HCT116 (cell line): ENCODE measurements at regions not wholly inside any gene's neighbourhood (a gene's known extent, or its start where the extent isn't known, plus 50 kb on each side); places are given as distances from the start of the nearest gene placed in this dataset.
"Not testable (repeated sequence)": the region's sequence is repeated elsewhere in the genome, so short reads cannot be mapped to it uniquely, and the experiment has no call there.

Source experiments
- ATAC-seq: fragments of 200-7000 bp; cut with Tn5 transposase; 2 replicates; pipeline ENCODE4 v1.9.1; 2020; ENCODE audit warnings: mild to moderate bottlenecking, moderate library complexity
- BruUV-seq: library from RNA; stranded (reverse); fragments of 400-500 nt; replicated peaks from 2 replicates; lab custom pipeline; 2021; lab: Mats Ljungman, UMichigan
- CTCF ChIA-PET: fragments of 300-600 bp; sonication (Branson Sonifier 250); formaldehyde crosslinking; loops from one replicate; lab custom pipeline; 2021; ENCODE audit warnings: antibody characterized with exemption; lab: Charles Lee
- POLR2A ChIA-PET: fragments of 300-600, 350-600 bp; sonication (Branson Sonifier 250); formaldehyde crosslinking; loops from one replicate; lab custom pipeline; 2021; ENCODE audit warnings: antibody characterized with exemption; lab: Charles Lee
- RAD21 ChIA-PET, 2 experiments: fragments of 300-600 bp; sonication (Branson Sonifier 250); formaldehyde crosslinking; loops; one replicate each; lab custom pipeline; 2023; ENCODE audit warnings: low total read pairs in 2 of 2; ENCODE audit not compliant: uncharacterized antibody in 2 of 2, unreplicated experiment in 2 of 2, low non-redundant PET in 1 of 2; lab: Charles Lee
- DNase-seq: peaks from one replicate; pipeline ENCODE4 v3.0.0-alpha.2; 2010; ENCODE audit warnings: low read depth, low spot score
- H2AFZ ChIP-seq: fragments of 200-600 bp; shearing (Covaris generic), sonication (generic); 2 replicates; pipeline ENCODE4 v1.6.1; 2017; ENCODE audit warnings: low read depth, mixed run types, mixed read lengths, antibody characterized with exemption, low read length; ENCODE audit not compliant: poor library complexity, severe bottlenecking
- H3K27ac ChIP-seq: 2 replicates; pipeline ENCODE4 v1.5.1; 2012; ENCODE audit warnings: low read depth, low read length
- H3K27me3 ChIP-seq: fragments of 200-600 bp; sonication (generic); 2 replicates; pipeline ENCODE4 v1.6.1; 2016; ENCODE audit warnings: mixed run types, low read length, mixed read lengths; ENCODE audit not compliant: insufficient read depth
- H3K36me3 ChIP-seq, 2 experiments: fragments of 200-500 bp in 1 of 2; fragments of 200-600 bp in 1 of 2; sonication (Bioruptor generic) in 1 of 2; sonication (generic) in 1 of 2; 2 replicates each; pipeline versions ENCODE4 v1.5.1 to v1.6.1; 2014 to 2016; ENCODE audit warnings: low read length in 2 of 2, inconsistent platforms in 1 of 2, mixed read lengths in 1 of 2, mixed run types in 1 of 2; ENCODE audit not compliant: insufficient read depth in 2 of 2, control insufficient read depth in 1 of 2
- H3K4me1 ChIP-seq, 2 experiments: fragments of 200-600 bp in 1 of 2; sonication (generic) in 1 of 2; 2 replicates each; pipeline versions ENCODE4 v1.5.1 to v1.6.1; 2012 to 2017; ENCODE audit warnings: low read length in 2 of 2, inconsistent platforms in 1 of 2, mild to moderate bottlenecking in 1 of 2, mixed read lengths in 1 of 2, mixed run types in 1 of 2, moderate library complexity in 1 of 2; ENCODE audit not compliant: insufficient read depth in 2 of 2, control insufficient read depth in 1 of 2
- H3K4me2 ChIP-seq: fragments of 200-600 bp; sonication (generic); 2 replicates; pipeline ENCODE4 v1.6.1; 2017; ENCODE audit warnings: mixed run types, low read length, mixed read lengths
- H3K4me3 ChIP-seq, 2 experiments: fragments of 200-600 bp in 1 of 2; sonication (generic) in 1 of 2; replicated peaks in 1 of 2; 2 replicates each; pipeline ENCODE4 v1.5.1; 2011 to 2016; ENCODE audit warnings: low read length in 2 of 2, control low read depth in 1 of 2, low read depth in 1 of 2, mild to moderate bottlenecking in 1 of 2, mixed read lengths in 1 of 2, mixed run types in 1 of 2
- H3K79me2 ChIP-seq: fragments of 200-600 bp; sonication (generic); 2 replicates; pipeline ENCODE4 v1.6.1; 2017; ENCODE audit warnings: mild to moderate bottlenecking, mixed run types, low read length, moderate library complexity, mixed read lengths; ENCODE audit not compliant: insufficient read depth
- H3K9ac ChIP-seq: fragments of 200-600 bp; sonication (generic); 2 replicates; pipeline ENCODE4 v1.6.1; 2016; ENCODE audit warnings: low read length, mixed read lengths
- H3K9me2 ChIP-seq: fragments of 200-600 bp; sonication (generic), shearing (Covaris generic); 2 replicates; pipeline ENCODE4 v1.6.1; 2017; ENCODE audit warnings: mixed run types, mild to moderate bottlenecking, moderate library complexity; ENCODE audit not compliant: insufficient read depth
- H3K9me3 ChIP-seq, 2 experiments: fragments of 200-500 bp in 1 of 2; fragments of 200-600 bp in 1 of 2; sonication (Bioruptor generic) in 1 of 2; sonication (generic) in 1 of 2; 2 replicates each; pipeline ENCODE4 v1.6.1; 2014 to 2017; ENCODE audit warnings: low read length in 2 of 2, mixed read lengths in 2 of 2, inconsistent platforms in 1 of 2, low read depth in 1 of 2, mild to moderate bottlenecking in 1 of 2, mixed run types in 1 of 2, moderate library complexity in 1 of 2; ENCODE audit not compliant: control insufficient read depth in 1 of 2, insufficient read depth in 1 of 2
- H4K20me1 ChIP-seq: fragments of 200-600 bp; sonication (generic), shearing (Covaris generic); 2 replicates; pipeline ENCODE4 v1.6.1; 2017; ENCODE audit warnings: mixed run types, mild to moderate bottlenecking, moderate library complexity; ENCODE audit not compliant: insufficient read depth
- EZH2 ChIP-seq: fragments of 200-600 bp; sonication (generic); IDR thresholded peaks from 2 replicates; pipeline ENCODE4 v1.6.1; 2017; ENCODE audit warnings: antibody characterized with exemption, mixed run types
- intact Hi-C: fragments of 100-400 bp; cut with micrococcal nuclease; formaldehyde crosslinking; loops from 2 replicates; pipeline ENCODE4 v1.10.0; 2022
- TF ChIP-seq, protein P1 (sequence below): IDR thresholded peaks from 2 replicates; pipeline ENCODE4 v1.6.1; 2011; ENCODE audit warnings: mild to moderate bottlenecking, low read length, moderate library complexity; ENCODE audit not compliant: insufficient replicate concordance; ENCODE audit errors: extremely low read depth

DNA sequence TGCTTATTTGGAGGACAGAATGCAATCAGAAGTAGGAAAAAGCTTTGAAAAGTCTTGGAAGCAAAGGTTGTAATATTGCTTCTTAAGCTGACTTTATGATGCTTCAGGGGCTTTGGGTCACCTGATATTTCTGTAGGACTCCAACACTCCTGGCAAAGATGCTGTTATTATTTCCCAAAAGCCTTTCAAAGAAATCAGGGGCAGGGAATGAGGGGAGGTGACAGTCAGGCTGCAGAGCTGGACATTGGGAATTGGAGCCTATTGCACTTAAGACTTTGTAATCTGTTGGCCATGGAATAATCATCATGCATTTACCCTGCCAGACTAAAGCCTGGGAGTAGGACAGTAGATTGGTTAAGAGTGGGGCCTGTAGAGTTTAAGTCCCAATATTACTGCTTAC is 168.3 kb upstream of the IL12B start:
- Histone ChIP-seq H3K27ac (no peak overlapping the region), H4K20me1 (no peaks in the 10 kb centered on the region), H3K9me2 (no peaks in the 10 kb centered on the region), H3K4me2 (no peak overlapping the region), H3K79me2 (no peaks in the 10 kb centered on the region), H3K27me3 (no peaks in the 10 kb centered on the region), H3K36me3 (no peaks in the 10 kb centered on the region), H3K4me1 (peaks cover 0 to 3% of the 10 kb centered on the region in 2 experiments; a peak in 1 of 4 replicates), H3K4me3 (no peak overlapping the region), H3K9ac (no peak overlapping the region), H2AFZ (no peak overlapping the region), H3K9me3 (no peaks in the 10 kb centered on the region)
- BruUV-seq, result no TSS peak
- DNase-seq (no peak), ATAC-seq (no peak)
- ChIA-PET RAD21 (no interaction called here), POLR2A (no interaction called here), CTCF (no interaction called here)
- TF ChIP-seq EZH2, result no peak
- TF ChIP-seq, protein P1, sequence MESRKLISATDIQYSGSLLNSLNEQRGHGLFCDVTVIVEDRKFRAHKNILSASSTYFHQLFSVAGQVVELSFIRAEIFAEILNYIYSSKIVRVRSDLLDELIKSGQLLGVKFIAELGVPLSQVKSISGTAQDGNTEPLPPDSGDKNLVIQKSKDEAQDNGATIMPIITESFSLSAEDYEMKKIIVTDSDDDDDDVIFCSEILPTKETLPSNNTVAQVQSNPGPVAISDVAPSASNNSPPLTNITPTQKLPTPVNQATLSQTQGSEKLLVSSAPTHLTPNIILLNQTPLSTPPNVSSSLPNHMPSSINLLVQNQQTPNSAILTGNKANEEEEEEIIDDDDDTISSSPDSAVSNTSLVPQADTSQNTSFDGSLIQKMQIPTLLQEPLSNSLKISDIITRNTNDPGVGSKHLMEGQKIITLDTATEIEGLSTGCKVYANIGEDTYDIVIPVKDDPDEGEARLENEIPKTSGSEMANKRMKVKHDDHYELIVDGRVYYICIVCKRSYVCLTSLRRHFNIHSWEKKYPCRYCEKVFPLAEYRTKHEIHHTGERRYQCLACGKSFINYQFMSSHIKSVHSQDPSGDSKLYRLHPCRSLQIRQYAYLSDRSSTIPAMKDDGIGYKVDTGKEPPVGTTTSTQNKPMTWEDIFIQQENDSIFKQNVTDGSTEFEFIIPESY, result no peak
- intact Hi-C loops, result no loop called here

DNA sequence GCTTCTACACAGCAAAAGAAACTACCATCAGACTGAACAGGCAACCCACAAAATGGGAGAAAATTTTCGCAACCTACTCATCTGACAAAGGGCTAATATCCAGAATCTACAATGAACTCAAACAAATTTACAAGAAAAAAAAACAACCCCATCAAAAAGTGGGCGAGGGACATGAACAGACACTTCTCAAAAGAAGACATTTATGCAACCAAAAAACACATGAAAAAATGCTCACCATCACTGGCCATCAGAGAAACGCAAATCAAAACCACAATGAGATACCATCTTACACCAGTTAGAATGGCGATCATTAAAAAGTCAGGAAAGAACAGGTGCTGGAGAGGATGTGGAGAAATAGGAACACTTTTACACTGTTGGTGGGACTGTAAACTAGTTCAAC is 171.8 kb upstream of the IL12B start:
- RAD21 ChIA-PET, CTCF ChIA-PET, H3K9me3 ChIP-seq, BruUV-seq, H3K9ac ChIP-seq, H3K27ac ChIP-seq, H3K27me3 ChIP-seq, H3K4me3 ChIP-seq, H3K36me3 ChIP-seq, H3K79me2 ChIP-seq, POLR2A ChIA-PET, H4K20me1 ChIP-seq, H2AFZ ChIP-seq, DNase-seq, H3K4me2 ChIP-seq, ATAC-seq, H3K9me2 ChIP-seq: not testable (repeated sequence)
- intact Hi-C loops, result loop anchor here (10.0 kb wide), 1 partner anchor 347 kb away; no protein-coding TSS in a partner anchor
- peaks cover 6 to 12% of the 10 kb centered on the region in 2 experiments for H3K4me1 ChIP-seq
